Keratinocyte (primary cell): ENCODE measurements at regions not wholly inside any gene's neighbourhood (a gene's known extent, or its start where the extent isn't known, plus 50 kb on each side); places are given as distances from the start of the nearest gene placed in this dataset.

Source experiments
- CTCF ChIP-seq, 3 experiments: IDR thresholded peaks in 1 of 3; conservative IDR thresholded peaks in 1 of 3; optimal IDR thresholded peaks in 1 of 3; 2 replicates in 2 of 3; 3 replicates in 1 of 3; pipeline versions ENCODE3 to v1.5.1; 2011; ENCODE audit warnings: low read length in 3 of 3, mild to moderate bottlenecking in 3 of 3, moderate library complexity in 2 of 3, control low read depth in 1 of 3, inconsistent platforms in 1 of 3; ENCODE audit not compliant: insufficient read depth in 2 of 3; ENCODE audit errors: extremely low read depth in 1 of 3
- EZH2 ChIP-seq: IDR thresholded peaks from one replicate; pipeline ENCODE4 v1.6.1; 2012; ENCODE audit warnings: inconsistent platforms, mild to moderate bottlenecking, low read length, moderate library complexity

- TF ChIP-seq CTCF (optimal IDR thresholded peaks at IDR 0.05 in 1 of 3, IDR thresholded peaks at IDR 0.05 in 1 of 3, conservative IDR thresholded peaks at IDR 0.05 in 1 of 3; ENCODE audit: extremely low read depth in 1 of 3, insufficient read depth in 2 of 3, low read length in 3 of 3) (no peak), EZH2 (no peak)
Measured at GRCh38 chr1:184262109-184262508, 124.7 kb upstream of the C1orf21 start.
